NCI-H2081 (cell line): ENCODE measurements at regions not wholly inside any gene's neighbourhood (a gene's known extent, or its start where the extent isn't known, plus 50 kb on each side); places are given as distances from the start of the nearest gene placed in this dataset.
A peak's percentile ranks its signal among the peaks of the same experiment; 100 is the strongest.
"Not testable (repeated sequence)": the region's sequence is repeated elsewhere in the genome, so short reads cannot be mapped to it uniquely, and the experiment has no call there.

ENCODE experiments used
- DNase-seq, 2 experiments: peaks; one replicate each; lab custom pipeline; 2025; lab: John Stamatoyannopoulos, UW

DNA sequence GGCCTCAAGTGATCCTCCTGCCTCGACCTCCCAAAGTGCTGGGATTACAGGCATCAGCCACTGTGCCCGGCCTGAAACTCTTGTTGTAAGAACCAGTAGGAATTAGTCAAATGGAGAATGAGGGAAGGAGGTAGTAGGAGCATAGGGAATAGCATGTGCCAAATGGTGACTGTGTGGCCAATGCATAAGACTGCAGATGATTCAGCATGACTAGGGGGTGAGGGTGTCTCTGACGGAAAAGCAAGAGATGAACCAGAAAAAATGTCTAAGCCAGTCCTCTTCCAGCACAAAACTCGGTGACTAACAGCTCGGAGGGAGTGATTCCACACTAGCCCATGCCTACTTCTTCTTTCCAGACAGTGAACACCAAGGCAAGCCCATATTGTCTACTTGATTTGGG lies 58.2 kb upstream of the DUSP21 start:
- no peak for DNase-seq

DNA sequence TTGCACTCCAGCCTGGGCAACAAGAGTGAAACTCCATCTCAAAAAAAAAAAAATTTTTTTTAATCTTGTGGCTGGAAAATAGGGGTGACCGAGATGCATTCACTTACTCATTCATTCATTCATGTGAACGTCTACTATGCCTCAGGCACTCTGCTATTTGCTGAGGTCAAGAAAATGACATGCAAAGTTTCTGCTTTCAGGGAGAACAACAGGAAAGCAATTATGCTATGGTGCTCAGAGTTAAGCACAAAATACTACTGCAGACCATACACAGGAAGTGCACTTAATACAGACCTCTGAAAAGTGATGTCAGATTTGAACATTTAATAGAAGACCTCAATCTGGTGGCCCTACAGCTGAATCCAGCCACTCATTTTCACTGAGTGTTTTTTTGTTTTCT lies 59.6 kb upstream of the DUSP21 start:
- no peak for DNase-seq

DNA sequence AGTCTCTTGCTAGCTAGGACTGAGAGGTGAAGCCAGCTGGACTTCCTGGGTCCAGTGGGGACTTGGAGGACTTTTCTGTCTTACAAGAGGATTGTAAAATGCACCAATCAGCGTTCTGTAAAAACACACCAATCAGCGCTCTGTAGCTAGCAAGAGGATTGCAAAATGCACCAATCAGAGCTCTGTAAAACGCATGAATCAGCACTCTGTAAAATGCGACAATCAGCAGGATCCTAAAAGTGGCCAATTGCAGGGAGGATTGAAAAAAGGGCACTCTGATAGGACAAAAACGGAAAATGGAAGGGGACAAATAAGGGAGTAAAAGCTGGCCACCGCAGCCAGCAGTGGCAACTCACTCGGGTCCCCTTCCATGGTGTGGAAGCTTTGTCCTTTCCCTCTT lies 65.6 kb upstream of the DUSP21 start:
- DNase-seq: no peak

DNA sequence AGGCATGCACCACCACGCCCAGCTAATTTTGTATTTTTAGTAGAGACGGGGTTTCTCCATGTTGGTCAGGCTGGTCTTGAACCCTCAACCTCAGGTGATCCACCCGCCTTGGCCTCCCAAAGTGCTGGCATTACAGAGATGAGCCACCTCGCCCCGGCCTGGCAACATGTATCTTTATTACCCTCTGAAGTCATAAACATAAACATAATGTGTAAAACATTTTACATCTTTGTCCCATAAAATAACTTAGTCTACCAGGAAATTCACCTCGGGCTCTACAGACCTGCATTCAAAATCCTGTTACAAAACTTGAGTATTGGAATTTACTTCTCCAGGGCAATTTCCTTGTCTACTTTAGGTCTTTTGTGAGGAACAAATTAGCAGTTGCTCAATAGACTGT lies 68.1 kb upstream of the DUSP21 start:
- no peak for DNase-seq

DNA sequence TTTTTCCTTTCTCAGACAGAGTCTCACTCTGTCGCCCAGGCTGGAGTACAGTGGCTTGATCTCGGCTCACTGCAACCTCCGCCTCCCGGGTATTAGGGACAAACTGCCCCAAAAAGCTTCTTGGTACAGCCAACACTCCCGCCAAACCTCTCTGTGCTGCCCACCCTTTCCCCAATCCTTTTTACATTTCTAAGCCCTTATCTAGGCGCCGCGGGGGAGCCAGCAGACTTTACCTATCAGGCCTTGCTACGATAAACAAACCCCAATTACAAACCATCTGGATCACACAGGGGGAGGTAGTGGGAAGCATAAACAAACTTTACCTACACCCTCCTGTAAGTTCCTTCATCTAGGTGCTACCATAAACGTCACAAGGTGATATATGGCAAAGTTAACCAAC lies 69.8 kb upstream of the DUSP21 start:
- not testable (repeated sequence) for DNase-seq

DNA sequence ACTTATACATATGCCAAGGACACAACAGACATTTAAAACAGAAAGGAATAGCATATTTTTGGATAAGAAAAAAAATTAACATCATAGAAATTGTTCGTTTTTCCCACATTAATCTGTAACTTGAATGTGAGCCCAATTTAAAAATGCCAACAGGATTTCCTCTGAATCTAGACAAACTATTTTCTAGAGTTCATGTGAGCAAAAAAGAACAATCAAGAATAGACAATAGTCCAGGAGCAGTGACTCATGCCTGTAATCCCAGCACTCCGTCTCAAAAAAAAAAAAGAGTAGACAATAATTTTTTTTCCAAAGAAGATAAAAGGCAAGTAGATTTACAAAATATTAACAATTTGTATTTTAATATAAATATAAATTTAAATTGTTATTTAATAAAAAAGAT lies 73.7 kb upstream of the DUSP21 start:
- no peak for DNase-seq

DNA sequence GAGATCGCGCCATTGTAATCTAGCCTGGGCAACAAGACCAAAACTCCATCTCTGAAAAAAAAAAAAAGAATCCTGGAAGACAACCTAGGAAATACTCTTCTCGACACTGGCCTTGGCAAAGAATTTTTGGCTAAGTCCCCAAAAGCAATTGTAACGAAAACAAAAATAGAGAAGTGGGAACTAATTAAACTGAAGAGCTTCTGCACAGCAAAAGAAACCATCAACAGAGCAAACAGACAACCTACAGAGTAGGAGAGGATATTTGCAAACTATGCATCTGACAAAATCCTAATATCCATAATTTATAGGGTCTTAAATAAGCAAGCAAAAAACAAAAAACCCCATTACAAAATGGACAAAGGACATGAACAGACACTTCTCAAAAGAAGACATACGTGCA lies 76.5 kb upstream of the DUSP21 start:
- DNase-seq: no peak

DNA sequence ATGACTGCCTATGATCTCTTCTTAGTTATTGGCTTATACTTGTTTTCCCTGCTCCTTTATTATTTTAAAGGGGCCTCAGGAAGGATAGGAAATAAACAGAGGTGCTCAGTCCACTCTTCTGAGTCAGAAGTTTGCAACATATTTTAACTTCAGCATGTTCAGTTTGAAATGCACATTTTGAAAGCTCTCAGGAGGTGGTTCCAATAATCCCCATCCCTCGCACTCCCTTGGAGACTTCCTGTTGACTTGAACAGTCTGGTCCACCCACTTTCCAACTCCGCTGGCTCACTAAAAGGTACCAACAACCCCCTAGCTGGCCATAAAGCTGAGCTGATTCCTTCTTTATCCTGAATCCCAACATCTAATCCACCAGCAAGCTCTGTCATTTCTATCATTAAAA lies 78.3 kb upstream of the DUSP21 start:
- DNase-seq: peak in 1 of 2 experiments; percentile 1

DNA sequence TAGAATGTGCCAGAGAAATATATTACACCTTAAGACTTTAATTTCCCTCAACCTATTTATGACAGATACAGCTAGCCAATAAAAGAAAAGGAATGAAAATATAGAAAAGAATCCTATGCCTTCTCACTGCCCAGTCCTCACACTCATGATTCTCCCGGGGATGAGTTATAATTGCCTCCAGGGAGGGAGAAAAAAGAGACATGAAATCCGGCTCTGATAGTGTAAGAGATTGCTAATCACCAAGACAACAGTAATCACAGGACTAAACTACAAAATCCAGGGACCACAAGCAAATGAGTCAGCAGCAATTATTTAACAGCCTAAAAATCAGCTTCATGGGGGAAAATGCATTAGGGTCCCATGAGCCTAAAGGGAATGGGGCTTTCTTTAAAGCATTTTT lies 95.9 kb upstream of the DUSP21 start:
- DNase-seq: no peak

DNA sequence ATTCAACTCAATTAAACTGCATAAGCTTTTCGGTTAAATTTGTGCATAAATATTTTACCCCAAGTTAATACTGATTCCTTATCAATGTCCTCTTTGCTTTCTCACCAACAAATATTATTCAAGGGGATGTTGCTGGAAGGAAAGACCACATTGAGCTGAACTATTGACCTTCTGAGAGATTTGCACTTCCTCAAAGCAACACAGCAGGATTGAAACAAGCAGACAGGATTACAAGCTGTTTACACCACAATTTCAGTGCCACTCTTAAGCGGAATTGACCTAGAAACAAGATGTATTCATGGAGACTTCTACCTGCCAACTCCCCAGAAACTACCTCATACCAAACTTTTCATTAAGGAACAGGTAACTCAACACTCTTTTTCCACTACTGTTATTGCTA lies 96.5 kb upstream of the DUSP21 start:
- DNase-seq: peak in 1 of 2 experiments; percentile 12

DNA sequence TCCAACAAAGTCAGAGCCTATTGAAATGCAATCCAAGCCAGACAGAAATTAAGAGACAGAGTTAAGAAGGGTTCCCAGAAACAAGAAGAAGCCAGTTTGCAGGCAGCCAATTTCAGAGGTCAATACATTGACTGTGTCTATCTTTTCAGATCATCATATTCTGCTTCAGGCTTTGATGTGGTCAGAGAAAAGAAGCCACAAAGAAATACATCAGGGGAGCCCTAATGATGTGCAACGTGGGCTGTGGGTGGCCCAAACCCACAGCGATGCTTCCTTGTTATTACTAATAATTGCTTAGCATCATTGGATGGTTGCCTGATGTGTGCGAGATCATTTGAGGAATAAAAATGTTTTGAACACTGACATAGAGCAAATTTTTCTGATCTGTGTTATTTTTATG lies 99.0 kb upstream of the DUSP21 start:
- no peak for DNase-seq

DNA sequence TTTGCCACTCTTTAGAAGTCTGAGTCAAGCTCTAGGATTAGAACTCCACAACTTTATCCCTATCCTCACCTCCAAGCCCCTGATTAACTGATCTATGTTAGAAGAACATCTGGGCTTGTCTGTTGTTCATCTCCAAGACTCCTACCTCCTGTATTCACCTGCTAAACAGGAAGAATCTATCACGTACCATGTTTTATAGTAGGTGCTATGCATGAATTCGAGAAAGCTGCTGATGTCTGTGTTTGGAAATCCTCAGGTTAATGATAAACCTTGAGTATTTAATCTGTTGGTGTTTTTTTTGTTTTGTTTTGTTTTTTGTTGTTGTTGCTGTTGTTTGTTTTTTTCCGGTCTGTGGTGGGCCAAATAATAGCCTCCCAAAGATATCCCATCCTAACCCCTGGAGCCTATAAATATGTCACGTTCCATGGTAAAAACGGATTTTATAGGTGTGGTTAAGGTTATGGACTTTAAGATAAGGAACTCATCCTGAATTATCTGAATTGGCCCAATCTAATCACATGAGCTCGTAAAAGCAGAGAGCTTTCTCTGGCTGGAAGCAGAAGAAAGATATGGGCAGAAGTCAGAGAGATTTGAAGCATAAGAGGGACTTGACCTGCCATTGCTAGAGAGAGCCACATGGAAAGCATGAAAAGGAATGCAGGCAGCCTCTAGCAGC lies 101.2 kb upstream of the DUSP21 start:
- no peak for DNase-seq

DNA sequence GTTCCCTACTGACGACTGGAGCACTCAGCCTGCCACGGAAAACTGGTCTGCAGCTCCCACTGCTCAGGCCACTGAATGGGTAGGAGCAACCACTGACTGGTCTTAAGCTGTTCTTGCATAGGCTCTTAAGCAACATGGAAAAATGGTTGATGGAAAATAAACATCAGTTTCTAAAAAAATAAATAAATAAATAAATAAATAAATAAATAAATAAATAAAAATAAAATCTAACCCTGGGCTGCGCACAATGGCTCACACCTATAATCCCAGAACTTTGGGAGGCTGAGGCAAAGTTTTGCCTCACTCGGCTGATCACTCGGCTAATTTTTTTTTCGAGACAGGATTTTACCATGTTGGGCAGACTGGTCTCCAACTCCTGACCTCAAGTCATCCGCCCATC lies 102.0 kb upstream of the DUSP21 start:
- not testable (repeated sequence) for DNase-seq

DNA sequence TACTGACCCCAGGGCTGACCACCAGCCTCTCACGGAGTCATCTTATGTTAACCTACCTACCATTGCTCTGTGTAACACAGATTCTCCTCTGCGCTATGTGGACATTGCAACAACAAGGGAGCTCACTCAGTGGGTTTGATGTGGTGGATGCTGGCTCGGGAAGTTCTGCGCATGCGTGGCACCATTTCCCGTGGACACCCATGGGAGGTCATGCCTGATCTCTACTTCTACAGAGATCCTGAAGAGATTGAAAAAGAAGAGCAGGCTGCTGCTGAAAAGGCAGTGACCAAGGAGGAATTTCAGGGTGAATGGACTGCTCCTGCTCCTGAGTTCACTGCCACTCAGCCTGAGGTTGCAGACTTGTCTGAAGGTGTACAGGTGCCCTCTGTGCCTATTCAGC lies 102.4 kb upstream of the DUSP21 start:
- DNase-seq: not testable (repeated sequence)

DNA sequence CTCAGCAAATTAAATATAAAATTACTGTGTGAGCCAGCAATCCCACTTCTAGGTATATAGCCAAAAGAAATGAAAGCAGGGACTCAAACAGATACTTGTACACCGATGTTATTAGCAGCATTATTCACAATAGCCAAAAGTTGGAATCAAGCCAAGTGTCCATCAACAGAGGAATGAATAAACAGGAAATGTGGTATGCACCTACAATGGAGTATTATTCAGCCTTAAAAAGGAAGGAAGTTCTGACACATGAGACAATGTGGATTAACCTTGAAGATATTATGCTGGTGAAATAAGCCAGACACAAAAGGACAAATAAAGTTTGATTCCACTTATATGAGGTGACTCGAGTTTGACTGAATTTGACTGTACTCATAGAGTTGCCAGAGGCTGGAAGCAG lies 108.3 kb upstream of the DUSP21 start:
- no peak for DNase-seq

DNA sequence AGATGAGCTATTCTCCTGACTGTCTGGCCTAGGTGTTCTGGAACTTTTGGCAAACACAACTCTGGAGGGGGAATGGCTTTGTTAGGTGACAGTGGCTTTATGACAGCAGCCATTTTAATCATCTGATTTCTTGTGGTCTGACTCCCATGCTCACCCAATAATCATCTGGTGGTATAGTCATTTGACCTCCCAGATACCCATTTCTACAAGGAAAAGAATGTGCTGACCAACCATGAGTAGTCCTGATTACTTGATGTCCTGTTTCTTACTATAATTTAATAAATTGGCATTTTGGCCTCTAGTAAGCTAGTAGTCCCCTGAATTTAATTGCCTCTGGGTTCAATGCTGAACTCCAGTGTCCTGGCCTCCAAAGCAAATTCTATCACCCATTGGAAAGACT lies 109.9 kb upstream of the DUSP21 start:
- no peak for DNase-seq

DNA sequence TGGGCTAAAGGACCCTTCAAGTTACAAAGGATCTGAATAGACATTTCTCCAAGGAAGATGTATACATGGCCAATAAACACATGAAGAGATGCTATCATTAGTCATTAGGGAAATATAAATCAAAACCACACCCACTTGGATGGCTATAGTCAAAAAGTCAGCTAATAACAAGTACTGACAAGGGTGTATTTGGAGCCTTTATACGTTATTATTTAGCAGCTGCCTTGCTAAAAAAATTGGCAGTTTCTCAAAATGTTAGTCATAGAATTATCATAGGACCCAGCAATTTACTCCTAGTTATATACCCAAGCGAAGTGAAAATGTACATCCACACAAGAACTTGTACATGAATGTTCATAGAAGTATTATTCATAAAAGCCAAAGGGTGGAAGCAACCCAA lies 112.7 kb upstream of the DUSP21 start:
- DNase-seq: no peak

DNA sequence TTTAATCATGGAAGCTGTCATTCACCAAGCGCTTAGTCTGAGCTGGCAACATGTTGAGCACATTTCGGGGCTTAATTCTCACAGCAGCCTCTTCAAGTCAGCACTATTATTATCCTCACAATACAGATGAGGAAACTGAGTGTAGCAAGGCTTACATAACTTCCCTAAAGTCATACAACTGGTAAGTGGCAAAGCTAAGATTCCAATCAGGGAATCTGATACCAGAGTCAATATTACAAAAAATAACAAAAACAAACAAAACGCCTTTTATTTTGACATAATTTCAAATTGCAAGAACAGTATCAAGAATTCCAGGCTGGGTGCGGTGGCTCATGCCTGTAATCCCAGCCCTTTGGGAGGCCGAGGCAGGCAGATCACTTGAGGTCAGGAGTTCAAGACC lies 120.4 kb upstream of the DUSP21 start:
- DNase-seq: no peak

DNA sequence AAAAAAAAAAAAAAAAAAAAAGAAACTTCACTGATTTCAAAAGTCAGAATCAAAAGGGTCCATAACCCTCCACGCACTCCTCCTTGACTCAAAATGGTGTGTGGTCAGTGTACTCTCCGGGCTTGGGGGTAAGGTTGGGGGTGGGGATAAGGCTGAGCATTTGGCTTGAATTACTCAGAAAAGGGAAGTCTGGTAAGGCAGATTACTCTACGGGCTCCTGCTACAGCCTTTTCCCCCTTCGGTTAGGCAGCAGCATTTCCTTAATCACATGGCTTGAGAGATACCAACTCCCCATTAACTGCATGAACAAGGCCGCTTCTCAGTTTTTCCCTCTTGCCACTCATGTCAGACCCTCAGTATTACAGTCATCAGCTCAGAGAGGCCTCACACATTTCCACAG lies 135.4 kb upstream of the DUSP21 start:
- DNase-seq: no peak

DNA sequence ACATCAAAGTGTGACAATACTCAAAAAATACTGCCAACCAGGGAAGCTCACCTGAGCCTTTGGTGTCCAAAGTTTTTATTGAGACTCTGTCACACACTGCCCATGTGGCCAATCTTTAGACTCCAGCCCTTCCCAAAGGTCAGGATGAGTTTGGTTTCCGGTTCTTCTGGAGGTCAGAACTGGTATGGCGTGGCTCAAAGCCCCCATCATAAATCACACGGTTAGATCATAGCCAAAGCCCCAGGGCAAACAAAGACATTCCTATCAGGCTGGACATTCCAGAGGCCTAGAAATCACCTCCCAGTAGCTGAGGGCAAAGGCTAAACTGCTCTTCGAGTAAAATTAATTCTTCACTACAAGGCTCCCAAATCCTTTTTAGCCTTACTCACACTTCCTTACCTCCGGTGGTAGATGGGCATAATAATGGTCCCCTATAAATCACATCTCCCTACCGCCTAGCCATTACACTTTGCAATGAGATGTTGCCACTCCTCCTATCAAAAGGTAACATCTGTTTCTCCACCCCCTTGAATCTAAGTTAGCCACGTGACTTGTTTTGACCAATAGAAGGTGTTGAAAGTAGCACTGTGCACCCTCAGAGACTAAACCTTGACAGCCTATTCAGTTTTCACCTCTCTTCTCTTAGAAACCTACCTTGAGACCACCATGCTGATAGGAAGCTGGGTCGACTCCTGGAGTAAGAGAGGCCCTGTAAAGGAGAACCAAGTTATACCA lies 137.8 kb upstream of the DUSP21 start:
- DNase-seq: no peak

DNA sequence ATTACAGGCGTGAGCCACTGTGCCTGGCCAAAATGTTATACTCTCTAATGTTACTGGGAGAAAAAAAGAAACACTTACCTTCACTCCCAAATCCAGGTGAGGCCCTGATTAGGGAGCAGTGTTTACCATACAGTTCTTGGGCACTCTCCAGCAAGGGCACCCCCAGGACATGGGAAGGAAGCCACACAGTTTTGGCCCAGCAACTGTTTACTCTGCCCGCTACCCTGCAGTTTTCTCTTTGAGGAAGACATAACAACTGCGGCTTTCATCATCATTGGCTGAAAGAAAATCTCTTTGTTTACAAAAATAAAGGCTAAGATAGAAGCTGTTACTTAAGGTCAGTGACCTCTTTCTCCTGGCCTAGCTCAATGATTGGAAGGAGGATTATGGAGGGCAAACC lies 145.5 kb upstream of the DUSP21 start:
- peak; percentile 49 to 84 for DNase-seq

DNA sequence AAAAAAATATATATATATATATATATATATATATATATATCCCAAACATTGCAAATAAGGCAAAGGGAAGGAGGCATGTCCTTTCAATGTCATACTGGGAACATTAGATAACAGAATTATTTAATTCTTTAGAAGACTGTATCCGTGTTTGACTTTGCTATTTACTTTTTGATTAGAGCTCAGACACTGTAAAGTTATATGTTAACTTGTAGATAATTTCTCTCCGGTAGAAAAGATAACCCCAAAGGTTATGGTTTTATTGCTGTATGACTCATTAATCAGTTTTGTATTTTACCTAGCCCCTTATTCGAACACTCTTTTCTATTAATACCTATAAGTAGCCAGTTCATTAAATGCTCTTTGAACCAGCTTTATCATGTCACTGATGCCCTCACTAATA lies 150.6 kb upstream of the DUSP21 start:
- DNase-seq: no peak

DNA sequence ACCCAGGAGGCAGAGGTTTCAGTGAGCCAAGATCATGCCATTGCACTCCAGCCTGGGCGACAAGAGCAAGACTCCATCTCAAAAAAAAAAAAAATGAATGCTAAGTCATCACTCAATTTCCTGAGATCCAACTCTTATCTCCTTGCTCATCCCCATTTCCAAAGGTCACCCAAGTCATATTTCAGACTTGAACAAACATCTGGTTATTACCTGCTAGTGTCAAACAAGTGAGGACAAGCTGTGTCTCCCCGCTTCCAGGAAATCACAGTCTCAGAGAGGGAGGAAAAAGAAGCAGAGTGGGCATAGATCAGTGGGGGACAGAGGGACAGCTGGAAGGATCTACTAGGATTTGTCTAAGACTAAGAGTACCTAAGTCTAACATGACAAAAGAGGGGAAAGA lies 147.5 kb upstream of the FUNDC1 start:
- DNase-seq: no peak
